ENCODE measurements at regions not wholly inside any gene's neighbourhood (a gene's known extent, or its start where the extent isn't known, plus 50 kb on each side); places are given as distances from the start of the nearest gene placed in this dataset.

DNA sequence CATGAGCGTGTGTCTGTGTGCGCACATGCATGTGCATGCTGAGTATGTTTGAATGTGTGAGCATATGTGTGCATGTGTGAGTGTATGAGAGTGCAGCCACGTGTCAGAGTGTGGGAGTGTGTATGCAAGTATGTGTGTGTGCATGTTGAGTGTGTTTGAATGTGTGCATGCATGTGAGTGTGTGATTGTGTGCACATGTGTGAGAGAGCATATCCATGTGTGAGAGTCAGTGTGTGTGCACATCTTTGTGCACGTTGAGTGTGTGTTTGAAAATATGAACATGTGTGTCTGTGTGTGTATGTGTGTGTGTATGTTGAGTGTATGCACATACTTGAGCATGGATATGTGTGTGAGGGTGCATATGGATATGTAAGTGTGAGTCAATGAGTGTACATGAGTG lies 730.8 kb downstream of the VRK1 start (continued):
- TF ChIP-seq SIN3A (IDR thresholded peaks at IDR 0.05; ENCODE audit: borderline replicate concordance, low read depth, low read length): no peak
- TF ChIP-seq, protein P1, sequence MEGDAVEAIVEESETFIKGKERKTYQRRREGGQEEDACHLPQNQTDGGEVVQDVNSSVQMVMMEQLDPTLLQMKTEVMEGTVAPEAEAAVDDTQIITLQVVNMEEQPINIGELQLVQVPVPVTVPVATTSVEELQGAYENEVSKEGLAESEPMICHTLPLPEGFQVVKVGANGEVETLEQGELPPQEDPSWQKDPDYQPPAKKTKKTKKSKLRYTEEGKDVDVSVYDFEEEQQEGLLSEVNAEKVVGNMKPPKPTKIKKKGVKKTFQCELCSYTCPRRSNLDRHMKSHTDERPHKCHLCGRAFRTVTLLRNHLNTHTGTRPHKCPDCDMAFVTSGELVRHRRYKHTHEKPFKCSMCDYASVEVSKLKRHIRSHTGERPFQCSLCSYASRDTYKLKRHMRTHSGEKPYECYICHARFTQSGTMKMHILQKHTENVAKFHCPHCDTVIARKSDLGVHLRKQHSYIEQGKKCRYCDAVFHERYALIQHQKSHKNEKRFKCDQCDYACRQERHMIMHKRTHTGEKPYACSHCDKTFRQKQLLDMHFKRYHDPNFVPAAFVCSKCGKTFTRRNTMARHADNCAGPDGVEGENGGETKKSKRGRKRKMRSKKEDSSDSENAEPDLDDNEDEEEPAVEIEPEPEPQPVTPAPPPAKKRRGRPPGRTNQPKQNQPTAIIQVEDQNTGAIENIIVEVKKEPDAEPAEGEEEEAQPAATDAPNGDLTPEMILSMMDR (IDR thresholded peaks at IDR 0.05): no peak
- TF ChIP-seq EZH2phosphoT487 (IDR thresholded peaks at IDR 0.05; ENCODE audit: borderline replicate concordance, low read depth): no peak
- TF ChIP-seq, protein P2, sequence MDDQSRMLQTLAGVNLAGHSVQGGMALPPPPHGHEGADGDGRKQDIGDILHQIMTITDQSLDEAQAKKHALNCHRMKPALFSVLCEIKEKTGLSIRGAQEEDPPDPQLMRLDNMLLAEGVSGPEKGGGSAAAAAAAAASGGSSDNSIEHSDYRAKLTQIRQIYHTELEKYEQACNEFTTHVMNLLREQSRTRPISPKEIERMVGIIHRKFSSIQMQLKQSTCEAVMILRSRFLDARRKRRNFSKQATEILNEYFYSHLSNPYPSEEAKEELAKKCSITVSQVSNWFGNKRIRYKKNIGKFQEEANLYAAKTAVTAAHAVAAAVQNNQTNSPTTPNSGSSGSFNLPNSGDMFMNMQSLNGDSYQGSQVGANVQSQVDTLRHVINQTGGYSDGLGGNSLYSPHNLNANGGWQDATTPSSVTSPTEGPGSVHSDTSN (IDR thresholded peaks at IDR 0.05): no peak

DNA sequence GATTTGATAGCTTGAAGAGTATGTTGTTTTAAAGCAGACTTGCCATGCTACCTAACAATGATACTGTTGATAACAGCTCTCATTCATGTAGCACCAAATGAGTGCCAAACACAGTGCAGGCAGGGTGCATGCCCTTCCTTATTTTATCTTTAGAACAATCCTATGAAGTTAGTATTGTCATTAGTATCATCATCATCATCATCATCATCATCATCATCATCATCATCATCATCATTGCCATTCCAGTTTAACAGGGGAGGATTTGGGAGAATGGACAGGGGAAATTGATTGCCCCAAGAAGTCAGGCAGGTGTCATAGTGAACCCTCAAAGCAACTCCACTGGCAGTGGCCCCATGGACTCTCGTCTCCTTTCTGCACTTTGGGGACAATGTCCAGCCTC lies 734.9 kb downstream of the VRK1 start:
- H4K20me1 ChIP-seq (ENCODE audit: insufficient read depth): no peaks in the 10 kb centered on the region
- no peak overlapping the region for H3K9ac ChIP-seq
- no peak overlapping the region for H3K27ac ChIP-seq (ENCODE audit: low read depth in 2 of 2, low read length in 1 of 2)

DNA sequence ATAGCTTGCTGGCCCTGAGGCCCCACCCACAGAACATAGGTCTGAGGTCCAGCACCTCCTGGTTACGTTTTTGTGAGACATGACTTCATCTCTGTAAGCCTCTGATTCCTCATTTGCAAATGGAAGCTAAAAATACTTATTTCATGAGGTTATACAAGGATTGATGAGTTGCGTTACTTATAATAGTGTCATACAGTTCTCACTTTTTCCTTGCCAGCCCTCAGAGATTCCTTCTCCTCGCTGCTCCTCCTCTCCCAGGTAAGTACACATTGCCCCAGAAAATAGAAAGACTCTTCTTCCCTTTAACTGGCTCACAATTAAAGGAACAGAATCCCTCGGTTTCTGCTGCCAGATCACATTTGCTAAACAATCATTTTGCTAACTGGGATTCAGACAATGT lies 739.2 kb downstream of the VRK1 start:
- Histone ChIP-seq H3K79me2 (ENCODE audit: insufficient read depth) (no peaks in the 10 kb centered on the region), H3K9ac (no peak overlapping the region), H2AFZ (ENCODE audit: low read depth) (no peak overlapping the region), H4K20me1 (ENCODE audit: insufficient read depth) (no peaks in the 10 kb centered on the region), H3K36me3 (replicated peaks in 1 of 2; ENCODE audit: control insufficient read depth in 1 of 2, insufficient read depth in 2 of 2, low read length in 1 of 2) (no peaks in the 10 kb centered on the region), H3K9me3 (no peaks in the 10 kb centered on the region), H3K4me3 (ENCODE audit: low read depth in 2 of 2, low read length in 1 of 2) (no peak overlapping the region), H3K27ac (ENCODE audit: low read depth in 2 of 2, low read length in 1 of 2) (no peak overlapping the region), H3F3A (replicated peaks; ENCODE audit: insufficient read depth) (no peaks in the 10 kb centered on the region), H3K9me2 (no peaks in the 10 kb centered on the region), H3K4me2 (no peak overlapping the region), H3K4me1 (ENCODE audit: control insufficient read depth in 1 of 2, insufficient read depth in 2 of 2, low read depth in 1 of 2, low read length in 1 of 2) (no peaks in the 10 kb centered on the region), H3K27me3 (ENCODE audit: insufficient read depth) (no peaks in the 10 kb centered on the region)
- ChIA-PET POLR2A (no interaction called here), CTCF (no interaction called here)
- TF ChIP-seq, protein P3, sequence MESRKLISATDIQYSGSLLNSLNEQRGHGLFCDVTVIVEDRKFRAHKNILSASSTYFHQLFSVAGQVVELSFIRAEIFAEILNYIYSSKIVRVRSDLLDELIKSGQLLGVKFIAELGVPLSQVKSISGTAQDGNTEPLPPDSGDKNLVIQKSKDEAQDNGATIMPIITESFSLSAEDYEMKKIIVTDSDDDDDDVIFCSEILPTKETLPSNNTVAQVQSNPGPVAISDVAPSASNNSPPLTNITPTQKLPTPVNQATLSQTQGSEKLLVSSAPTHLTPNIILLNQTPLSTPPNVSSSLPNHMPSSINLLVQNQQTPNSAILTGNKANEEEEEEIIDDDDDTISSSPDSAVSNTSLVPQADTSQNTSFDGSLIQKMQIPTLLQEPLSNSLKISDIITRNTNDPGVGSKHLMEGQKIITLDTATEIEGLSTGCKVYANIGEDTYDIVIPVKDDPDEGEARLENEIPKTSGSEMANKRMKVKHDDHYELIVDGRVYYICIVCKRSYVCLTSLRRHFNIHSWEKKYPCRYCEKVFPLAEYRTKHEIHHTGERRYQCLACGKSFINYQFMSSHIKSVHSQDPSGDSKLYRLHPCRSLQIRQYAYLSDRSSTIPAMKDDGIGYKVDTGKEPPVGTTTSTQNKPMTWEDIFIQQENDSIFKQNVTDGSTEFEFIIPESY (IDR thresholded peaks at IDR 0.05; ENCODE audit: borderline replicate concordance, low read depth): no peak
- TF ChIP-seq FOSL2 (IDR thresholded peaks at IDR 0.05; ENCODE audit: borderline replicate concordance, low read depth): no peak
- WGBS (ENCODE audit: low lambda C conversion rate): 16% methylated on average over 4 of the region's 4 CpGs
- no peak for DNase-seq

More for the DNA sequence above, 734.9 kb downstream of the VRK1 start:
- TF ChIP-seq TEAD4 (IDR thresholded peaks at IDR 0.05; ENCODE audit: borderline replicate concordance, insufficient read depth) (no peak), MEF2A (IDR thresholded peaks at IDR 0.05; ENCODE audit: borderline replicate concordance, low read depth) (no peak), YY1 (IDR thresholded peaks at IDR 0.05; ENCODE audit: low read depth) (no peak), FOXM1 (IDR thresholded peaks at IDR 0.05; ENCODE audit: low read depth) (no peak), EP300 (IDR thresholded peaks at IDR 0.05; ENCODE audit: borderline replicate concordance in 1 of 2, low read depth in 1 of 2, low read length in 1 of 2) (no peak), SMC3 (IDR thresholded peaks at IDR 0.05; ENCODE audit: low read depth, low read length) (no peak), FOSL2 (IDR thresholded peaks at IDR 0.05; ENCODE audit: borderline replicate concordance, low read depth) (no peak), NRF1 (IDR thresholded peaks at IDR 0.05; ENCODE audit: low read depth, low read length) (no peak)
- TF ChIP-seq, protein P4, sequence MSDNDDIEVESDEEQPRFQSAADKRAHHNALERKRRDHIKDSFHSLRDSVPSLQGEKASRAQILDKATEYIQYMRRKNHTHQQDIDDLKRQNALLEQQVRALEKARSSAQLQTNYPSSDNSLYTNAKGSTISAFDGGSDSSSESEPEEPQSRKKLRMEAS (IDR thresholded peaks at IDR 0.05; ENCODE audit: low read depth): no peak
- H3K9me3 ChIP-seq: no peaks in the 10 kb centered on the region
- no peak overlapping the region for H3K4me2 ChIP-seq
- DNase-seq: no peak
- no peak overlapping the region for H3K4me3 ChIP-seq (ENCODE audit: low read depth in 2 of 2, low read length in 1 of 2)
- H3F3A ChIP-seq (replicated peaks; ENCODE audit: insufficient read depth): no peaks in the 10 kb centered on the region
- 0% methylated on average over 1 of the region's 1 CpG for WGBS (ENCODE audit: low lambda C conversion rate)
- H3K36me3 ChIP-seq (replicated peaks in 1 of 2; ENCODE audit: control insufficient read depth in 1 of 2, insufficient read depth in 2 of 2, low read length in 1 of 2): no peaks in the 10 kb centered on the region
- H2AFZ ChIP-seq (ENCODE audit: low read depth): no peak overlapping the region
- H3K79me2 ChIP-seq (ENCODE audit: insufficient read depth): no peaks in the 10 kb centered on the region
- ChIA-PET POLR2A (no interaction called here), CTCF (no interaction called here)
- no peaks in the 10 kb centered on the region for H3K27me3 ChIP-seq (ENCODE audit: insufficient read depth)
- no peaks in the 10 kb centered on the region for H3K9me2 ChIP-seq
- H3K4me1 ChIP-seq (ENCODE audit: control insufficient read depth in 1 of 2, insufficient read depth in 2 of 2, low read depth in 1 of 2, low read length in 1 of 2): no peaks in the 10 kb centered on the region

All from SK-N-SH (cell line).